Prostate gland (tissue), 2 donors: ENCODE measurements at regions not wholly inside any gene's neighbourhood (a gene's known extent, or its start where the extent isn't known, plus 50 kb on each side); places are given as distances from the start of the nearest gene placed in this dataset.

ENCODE experiments used
- DNase-seq: peaks from one replicate; pipeline ENCODE4 v3.0.0-alpha.2; 2019; ENCODE audit warnings: low spot score
- H3K27ac ChIP-seq, 2 donors: fragments of 200-600 bp; sonication (generic); 2 replicates each; pipeline ENCODE4 v1.5.1; 2017 to 2019
- H3K27me3 ChIP-seq: fragments of 200-600 bp; sonication (generic); replicated peaks from 2 replicates; pipeline ENCODE4 v1.5.1; 2019; ENCODE audit not compliant: insufficient read depth
- H3K36me3 ChIP-seq, 2 donors: fragments of 200-600 bp; sonication (generic); 1 replicate in 1 of 2; 2 replicates in 1 of 2; pipeline versions ENCODE4 v1.5.1 to v1.8.1; 2017 to 2019
- H3K4me1 ChIP-seq: fragments of 200-600 bp; sonication (generic); replicated peaks from 2 replicates; pipeline ENCODE4 v1.5.1; 2019
- H3K4me3 ChIP-seq, 2 donors: fragments of 200-600 bp; sonication (generic); 2 replicates each; pipeline ENCODE4 v1.5.1; 2017 to 2019
- H3K9me3 ChIP-seq: fragments of 200-600 bp; sonication (generic); 2 replicates; pipeline ENCODE4 v1.5.1; 2017
- POLR2A ChIP-seq: fragments of 450-650 bp; IDR thresholded peaks from one replicate; pipeline ENCODE4 v1.6.1; 2016; ENCODE audit warnings: antibody characterized with exemption, mild to moderate bottlenecking
- POLR2AphosphoS5 ChIP-seq: sonication (generic); formaldehyde crosslinking; IDR thresholded peaks from one replicate; pipeline ENCODE4 v1.6.1; 2017; ENCODE audit warnings: antibody characterized with exemption
- WGBS: methylation state at CpG from one replicate; pipeline ENCODE4 v1.1.5; 2018; 5-methylcytosine and 5-hydroxymethylcytosine counted together
- intact Hi-C: fragments of 100-400 bp; cut with DNase I; formaldehyde crosslinking; loops from one replicate; pipeline ENCODE4 v1.14.2; 2022
- TF ChIP-seq, protein P1 (sequence below), 4 experiments: fragments of 200-600 bp in 2 of 4; fragments of 450-650 bp in 2 of 4; sonication (generic) in 2 of 4; IDR thresholded peaks; 1 replicate in 3 of 4; 2 replicates in 1 of 4; pipeline ENCODE4 v1.5.1; 2016 to 2019; ENCODE audit warnings: antibody characterized with exemption in 4 of 4, mild to moderate bottlenecking in 2 of 4, moderate library complexity in 2 of 4

DNA sequence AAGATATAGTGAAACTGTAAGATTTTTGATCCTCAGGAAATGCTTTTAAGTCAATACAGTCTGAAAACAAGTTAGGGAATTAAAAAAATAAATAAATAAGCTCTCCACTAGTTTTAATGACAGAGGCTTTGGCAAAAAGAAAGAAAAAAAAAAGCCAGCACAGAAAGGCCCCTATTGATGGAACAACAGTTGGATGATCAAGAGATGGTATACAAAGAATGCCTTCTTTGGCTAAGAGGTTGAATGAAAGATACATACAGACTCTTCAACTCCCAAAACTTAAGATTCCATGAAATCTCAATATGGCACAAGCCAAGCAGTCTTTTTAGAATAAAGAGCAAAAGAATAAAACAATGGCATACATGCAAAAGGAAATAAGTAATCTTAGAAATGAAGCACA lies 64.0 kb upstream of the GALNT5 start:
- Histone ChIP-seq H3K9me3 (no peaks in the 10 kb centered on the region), H3K36me3 (no peaks in the 10 kb centered on the region), H3K27ac (no peak overlapping the region), H3K4me3 (no peak overlapping the region), H3K27me3 (no peaks in the 10 kb centered on the region), H3K4me1 (no peaks in the 10 kb centered on the region)
- intact Hi-C loops = loop anchor here (5.0 kb wide), 1 partner anchor 1821 kb away; no protein-coding TSS in a partner anchor
- DNase-seq = no peak
- TF ChIP-seq, protein P1, sequence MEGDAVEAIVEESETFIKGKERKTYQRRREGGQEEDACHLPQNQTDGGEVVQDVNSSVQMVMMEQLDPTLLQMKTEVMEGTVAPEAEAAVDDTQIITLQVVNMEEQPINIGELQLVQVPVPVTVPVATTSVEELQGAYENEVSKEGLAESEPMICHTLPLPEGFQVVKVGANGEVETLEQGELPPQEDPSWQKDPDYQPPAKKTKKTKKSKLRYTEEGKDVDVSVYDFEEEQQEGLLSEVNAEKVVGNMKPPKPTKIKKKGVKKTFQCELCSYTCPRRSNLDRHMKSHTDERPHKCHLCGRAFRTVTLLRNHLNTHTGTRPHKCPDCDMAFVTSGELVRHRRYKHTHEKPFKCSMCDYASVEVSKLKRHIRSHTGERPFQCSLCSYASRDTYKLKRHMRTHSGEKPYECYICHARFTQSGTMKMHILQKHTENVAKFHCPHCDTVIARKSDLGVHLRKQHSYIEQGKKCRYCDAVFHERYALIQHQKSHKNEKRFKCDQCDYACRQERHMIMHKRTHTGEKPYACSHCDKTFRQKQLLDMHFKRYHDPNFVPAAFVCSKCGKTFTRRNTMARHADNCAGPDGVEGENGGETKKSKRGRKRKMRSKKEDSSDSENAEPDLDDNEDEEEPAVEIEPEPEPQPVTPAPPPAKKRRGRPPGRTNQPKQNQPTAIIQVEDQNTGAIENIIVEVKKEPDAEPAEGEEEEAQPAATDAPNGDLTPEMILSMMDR (IDR thresholded peaks at IDR 0.05) = no peak
- TF ChIP-seq POLR2A (no peak), POLR2AphosphoS5 (no peak)

DNA sequence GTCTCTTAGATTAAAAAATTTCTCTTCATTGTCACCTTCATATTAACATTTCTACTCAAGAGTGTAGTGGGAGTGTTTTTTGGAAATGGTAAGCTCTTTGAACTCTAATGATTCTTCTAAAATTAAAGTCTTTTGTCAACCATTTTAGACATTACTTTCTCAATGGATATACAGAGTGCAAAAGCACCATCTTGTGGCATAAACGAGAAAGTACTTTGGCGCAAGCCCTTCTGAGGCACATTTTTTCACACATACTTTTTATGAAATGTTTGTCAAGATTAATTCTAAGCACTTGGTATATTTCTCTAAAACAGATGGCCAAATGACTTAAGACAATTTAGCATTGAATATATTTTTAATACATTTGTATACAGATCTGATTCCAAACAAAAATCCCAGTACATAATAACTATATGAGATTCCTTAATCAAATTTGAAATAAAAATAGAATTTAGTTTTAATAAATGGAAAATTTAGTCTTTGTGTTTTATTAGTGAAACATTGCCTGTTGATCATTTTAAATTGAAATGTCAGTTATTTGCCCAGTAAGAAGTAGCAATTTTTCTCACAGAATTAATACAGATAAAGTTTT lies 63.3 kb upstream of the GALNT5 start:
- no peaks in the 10 kb centered on the region for H3K4me1 ChIP-seq
- WGBS = 6% methylated on average over 2 of the region's 2 CpGs
- DNase-seq = peak; percentile 9
- no peaks in the 10 kb centered on the region for H3K36me3 ChIP-seq
- TF ChIP-seq, protein P1 (IDR thresholded peaks at IDR 0.05) = peak in 3 of 4 experiments; percentile 31 to 77 (median 70)
- TF ChIP-seq POLR2AphosphoS5 = no peak
- H3K4me3 ChIP-seq = no peak overlapping the region
- no peak overlapping the region for H3K27ac ChIP-seq
- intact Hi-C loops = loop anchor here (5.0 kb wide), 1 partner anchor 1822 kb away; no protein-coding TSS in a partner anchor
- H3K27me3 ChIP-seq = no peaks in the 10 kb centered on the region
- no peaks in the 10 kb centered on the region for H3K9me3 ChIP-seq

DNA sequence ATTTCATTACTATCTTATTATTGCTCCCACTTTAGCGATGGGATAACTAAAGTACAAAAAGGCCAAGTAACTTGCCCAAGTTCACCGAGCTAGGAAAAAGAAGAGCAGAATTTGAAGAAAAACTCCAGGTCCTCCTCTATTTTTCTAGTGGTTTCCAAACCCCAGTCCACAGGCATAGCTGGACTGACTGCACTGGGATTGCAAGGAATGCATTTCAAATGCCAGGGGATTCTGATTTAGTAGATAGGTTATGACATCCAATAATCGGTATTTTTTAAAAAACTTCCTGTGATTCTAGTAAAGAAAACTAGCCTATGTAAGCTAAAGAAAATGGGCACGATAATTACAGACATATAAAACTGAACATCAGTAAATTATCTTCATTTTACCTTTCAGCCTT lies 62.7 kb upstream of the GALNT5 start:
- TF ChIP-seq, protein P1 (IDR thresholded peaks at IDR 0.05) = no peak
- TF ChIP-seq POLR2AphosphoS5 = no peak
- intact Hi-C loops = loop anchor here (5.0 kb wide), 1 partner anchor 1823 kb away; no protein-coding TSS in a partner anchor
- Histone ChIP-seq H3K9me3 (no peaks in the 10 kb centered on the region), H3K27ac (no peak overlapping the region), H3K4me3 (no peak overlapping the region), H3K27me3 (no peaks in the 10 kb centered on the region), H3K4me1 (no peaks in the 10 kb centered on the region), H3K36me3 (no peaks in the 10 kb centered on the region)
- no peak for DNase-seq
- WGBS = 65% methylated on average over 4 of the region's 4 CpGs

DNA sequence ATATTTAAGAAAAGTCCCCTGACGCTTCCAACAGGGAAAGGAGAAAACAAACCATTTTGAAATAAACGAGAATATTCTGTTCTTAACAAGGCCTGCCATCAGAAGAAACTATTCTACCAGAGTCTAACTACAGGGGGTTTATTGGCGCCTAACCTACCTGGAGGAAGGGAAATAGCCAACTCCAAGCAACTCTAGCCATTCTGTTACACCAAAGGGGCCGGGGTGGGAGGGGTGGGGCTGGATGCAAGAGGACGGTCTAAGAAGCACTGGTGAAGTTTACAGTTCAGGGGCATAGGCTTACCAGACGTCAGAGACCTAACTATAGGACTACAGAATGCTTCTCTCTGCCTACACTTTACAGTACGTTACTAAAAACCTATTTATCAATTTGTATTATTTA lies 60.5 kb upstream of the GALNT5 start:
- intact Hi-C loops = no loop called here
- no peaks in the 10 kb centered on the region for H3K4me1 ChIP-seq
- TF ChIP-seq, protein P1 (IDR thresholded peaks at IDR 0.05) = no peak
- no peak for TF ChIP-seq POLR2AphosphoS5
- TF ChIP-seq POLR2A = no peak
- H3K4me3 ChIP-seq = no peak overlapping the region
- no peaks in the 10 kb centered on the region for H3K36me3 ChIP-seq
- H3K27ac ChIP-seq = no peak overlapping the region
- WGBS = 60% methylated on average over 7 of the region's 7 CpGs
- no peak for DNase-seq
- H3K27me3 ChIP-seq = no peaks in the 10 kb centered on the region
- H3K9me3 ChIP-seq = no peaks in the 10 kb centered on the region

DNA sequence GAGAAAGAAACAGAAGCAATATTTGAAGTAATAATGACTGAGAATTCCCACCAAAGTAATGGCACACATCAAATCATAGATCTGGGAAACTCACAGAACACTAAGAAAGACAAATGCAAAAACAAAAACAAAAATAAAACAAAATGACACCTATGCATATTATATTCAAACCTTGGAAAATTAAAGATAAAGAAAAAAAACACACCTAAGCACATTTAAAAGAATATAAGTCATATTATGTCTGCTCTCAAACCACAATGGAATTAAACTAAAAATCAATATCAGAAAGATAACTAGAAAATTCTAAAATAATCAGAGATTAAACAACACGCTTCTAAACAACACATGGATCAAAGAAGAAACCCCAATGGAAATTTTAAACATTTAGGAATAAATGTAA lies 59.7 kb upstream of the GALNT5 start:
- no peak overlapping the region for H3K27ac ChIP-seq
- no peaks in the 10 kb centered on the region for H3K27me3 ChIP-seq
- intact Hi-C loops = no loop called here
- H3K36me3 ChIP-seq = no peaks in the 10 kb centered on the region
- TF ChIP-seq, protein P1 (IDR thresholded peaks at IDR 0.05) = no peak
- no peak for TF ChIP-seq POLR2A
- no peak for TF ChIP-seq POLR2AphosphoS5
- no peak for DNase-seq
- H3K9me3 ChIP-seq = no peaks in the 10 kb centered on the region
- WGBS = 97% methylated on average over 1 of the region's 1 CpG
- H3K4me3 ChIP-seq = no peak overlapping the region
- H3K4me1 ChIP-seq = no peaks in the 10 kb centered on the region
